GM12892 (cell line): ENCODE measurements at regions not wholly inside any gene's neighbourhood (a gene's known extent, or its start where the extent isn't known, plus 50 kb on each side); places are given as distances from the start of the nearest gene placed in this dataset.
"Not testable (repeated sequence)": the region's sequence is repeated elsewhere in the genome, so short reads cannot be mapped to it uniquely, and the experiment has no call there.

ENCODE experiments used
- POLR2A ChIP-seq: IDR thresholded peaks from 2 replicates; pipeline ENCODE4 v1.6.1; 2011; ENCODE audit warnings: low read depth, low read length, control low read depth
- POLR2AphosphoS5 ChIP-seq: IDR thresholded peaks from 2 replicates; pipeline ENCODE4 v1.6.1; 2011; ENCODE audit warnings: low read depth, low read length, control low read depth
- TAF1 ChIP-seq: IDR thresholded peaks from 2 replicates; pipeline ENCODE4 v1.6.1; 2011; ENCODE audit warnings: low read depth, mild to moderate bottlenecking, control low read depth, low read length, borderline replicate concordance

DNA sequence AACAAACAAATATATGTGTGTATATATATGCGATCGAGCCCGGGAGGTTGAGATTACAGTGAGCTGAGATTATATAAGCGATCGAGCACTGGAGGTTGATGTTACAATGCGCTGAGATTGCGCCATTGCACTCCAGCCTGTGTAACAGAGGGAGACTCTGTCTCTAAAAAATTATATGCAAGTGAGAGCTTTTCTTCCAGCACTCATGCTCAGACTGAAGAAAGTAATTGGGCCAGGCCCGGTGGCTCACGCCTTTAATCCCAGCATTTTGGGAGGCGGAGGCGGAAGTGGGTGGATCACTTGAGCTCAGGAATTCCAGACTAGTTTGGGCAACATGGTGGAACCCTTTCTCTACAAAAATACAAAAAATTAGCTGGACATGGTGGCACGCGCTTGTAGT, 93.2 kb upstream of the OR4F16 start:
- not testable (repeated sequence) for TF ChIP-seq POLR2A, POLR2AphosphoS5, TAF1
